AG09319 (cell line): ENCODE measurements at regions not wholly inside any gene's neighbourhood (a gene's known extent, or its start where the extent isn't known, plus 50 kb on each side); places are given as distances from the start of the nearest gene placed in this dataset.

Experiments
- DNase-seq: peaks from one replicate; pipeline ENCODE4 v3.0.0-alpha.2; 2010; ENCODE audit warnings: low read depth; ENCODE audit errors: extremely low read depth
- TF ChIP-seq, protein P1 (sequence below): IDR thresholded peaks from 2 replicates; pipeline ENCODE4 v1.5.1; 2011; ENCODE audit warnings: low read depth, mild to moderate bottlenecking, inconsistent platforms, low read length, moderate library complexity

DNA sequence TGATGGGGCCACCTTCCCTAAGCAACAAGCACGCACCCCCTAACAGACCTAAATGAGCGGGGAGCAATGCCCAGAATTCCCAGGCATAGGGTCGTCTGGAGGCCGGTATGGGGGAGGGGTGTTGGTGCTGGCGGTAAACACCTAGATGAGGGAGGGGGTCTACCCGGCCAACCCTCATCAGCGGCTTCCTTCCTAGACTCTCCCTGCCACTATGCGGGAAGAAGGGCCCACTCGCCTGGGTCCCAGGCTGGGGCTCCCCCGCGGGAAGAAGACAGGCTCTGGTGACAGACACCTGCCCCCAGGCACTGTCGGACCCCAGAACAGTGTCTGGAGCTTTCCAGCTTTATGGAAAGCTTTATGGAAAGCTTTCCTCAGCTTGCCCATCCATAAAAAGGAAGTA, 519.0 kb upstream of the SEMA6A start:
- TF ChIP-seq, protein P1, sequence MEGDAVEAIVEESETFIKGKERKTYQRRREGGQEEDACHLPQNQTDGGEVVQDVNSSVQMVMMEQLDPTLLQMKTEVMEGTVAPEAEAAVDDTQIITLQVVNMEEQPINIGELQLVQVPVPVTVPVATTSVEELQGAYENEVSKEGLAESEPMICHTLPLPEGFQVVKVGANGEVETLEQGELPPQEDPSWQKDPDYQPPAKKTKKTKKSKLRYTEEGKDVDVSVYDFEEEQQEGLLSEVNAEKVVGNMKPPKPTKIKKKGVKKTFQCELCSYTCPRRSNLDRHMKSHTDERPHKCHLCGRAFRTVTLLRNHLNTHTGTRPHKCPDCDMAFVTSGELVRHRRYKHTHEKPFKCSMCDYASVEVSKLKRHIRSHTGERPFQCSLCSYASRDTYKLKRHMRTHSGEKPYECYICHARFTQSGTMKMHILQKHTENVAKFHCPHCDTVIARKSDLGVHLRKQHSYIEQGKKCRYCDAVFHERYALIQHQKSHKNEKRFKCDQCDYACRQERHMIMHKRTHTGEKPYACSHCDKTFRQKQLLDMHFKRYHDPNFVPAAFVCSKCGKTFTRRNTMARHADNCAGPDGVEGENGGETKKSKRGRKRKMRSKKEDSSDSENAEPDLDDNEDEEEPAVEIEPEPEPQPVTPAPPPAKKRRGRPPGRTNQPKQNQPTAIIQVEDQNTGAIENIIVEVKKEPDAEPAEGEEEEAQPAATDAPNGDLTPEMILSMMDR = no peak
- DNase-seq = no peak

DNA sequence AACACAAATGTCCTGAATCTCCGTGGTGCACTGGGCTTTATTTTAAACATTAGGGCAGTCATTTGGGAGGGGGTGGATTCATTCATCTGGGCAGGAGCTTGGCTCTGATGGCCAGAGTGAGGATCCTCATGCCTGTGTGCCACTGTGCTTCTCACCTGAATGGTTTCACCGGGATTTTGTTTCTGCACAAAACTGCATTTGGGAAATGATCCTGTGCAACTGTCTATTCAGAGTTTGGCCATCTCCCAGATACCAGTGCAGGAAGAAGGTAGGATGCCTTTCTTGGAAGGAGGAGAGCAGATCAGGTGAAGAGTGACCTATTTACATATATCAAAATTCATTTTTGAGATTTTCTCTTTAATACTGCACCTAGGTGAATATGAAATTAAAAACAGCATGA, 514.4 kb upstream of the SEMA6A start:
- TF ChIP-seq, protein P1 = no peak
- no peak for DNase-seq

DNA sequence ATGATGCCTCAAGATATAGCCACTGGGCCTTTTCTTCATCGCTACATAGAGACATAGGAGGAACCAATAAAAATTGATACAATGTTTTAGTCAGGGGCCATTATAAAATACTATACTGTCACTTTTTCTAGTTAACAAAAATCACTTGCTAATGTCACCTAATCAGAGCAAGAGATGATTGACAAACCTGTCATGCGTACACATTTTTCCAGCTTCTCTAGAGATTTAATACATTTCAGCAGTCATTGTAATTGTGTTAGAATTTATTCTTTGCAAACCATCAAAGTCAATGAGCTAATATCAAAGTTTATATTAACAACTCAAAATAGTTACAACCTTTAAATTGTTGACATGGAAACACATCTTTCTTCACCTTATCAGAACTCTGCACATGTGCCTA, 513.6 kb upstream of the SEMA6A start:
- DNase-seq = no peak
- TF ChIP-seq, protein P1 = no peak

DNA sequence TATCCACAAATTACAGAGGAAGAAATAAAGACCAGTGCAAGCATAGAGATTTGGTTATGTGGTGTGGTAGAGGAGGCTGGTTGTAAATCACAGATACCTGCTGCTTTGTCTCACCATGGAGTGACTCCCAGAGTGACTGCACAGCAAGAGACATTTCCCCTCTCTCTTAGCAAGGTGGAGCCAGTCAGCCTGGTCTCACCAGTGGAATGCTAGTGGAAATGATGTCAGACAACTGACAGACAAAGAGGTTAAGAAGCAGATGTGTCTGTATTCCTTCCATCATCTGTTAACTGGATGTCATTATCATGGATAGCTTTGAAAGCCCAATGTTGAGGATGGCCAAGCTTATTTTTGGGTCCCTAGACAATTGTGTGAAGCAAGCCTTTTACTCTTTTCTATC, 509.4 kb upstream of the SEMA6A start:
- TF ChIP-seq, protein P1 = no peak
- no peak for DNase-seq

DNA sequence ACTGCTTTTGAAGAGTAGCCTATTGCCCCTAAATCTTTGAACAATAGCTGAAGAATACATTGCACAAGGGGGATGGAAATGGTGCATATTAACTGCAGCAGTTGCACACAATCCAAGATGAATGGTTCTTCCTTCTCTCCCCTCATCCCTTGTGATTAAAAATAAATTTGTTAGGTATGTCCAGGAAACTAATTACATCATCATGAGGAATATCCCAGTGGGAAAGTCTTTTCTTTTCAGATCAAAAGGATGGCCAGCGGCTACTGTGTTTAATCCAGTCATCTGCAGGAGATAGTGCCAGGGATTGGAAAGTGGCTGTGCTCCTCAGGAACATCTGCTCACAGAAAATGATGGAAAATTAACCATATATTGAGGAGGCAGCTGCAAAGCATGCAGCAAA, 508.4 kb upstream of the SEMA6A start:
- TF ChIP-seq, protein P1 = no peak
- no peak for DNase-seq

DNA sequence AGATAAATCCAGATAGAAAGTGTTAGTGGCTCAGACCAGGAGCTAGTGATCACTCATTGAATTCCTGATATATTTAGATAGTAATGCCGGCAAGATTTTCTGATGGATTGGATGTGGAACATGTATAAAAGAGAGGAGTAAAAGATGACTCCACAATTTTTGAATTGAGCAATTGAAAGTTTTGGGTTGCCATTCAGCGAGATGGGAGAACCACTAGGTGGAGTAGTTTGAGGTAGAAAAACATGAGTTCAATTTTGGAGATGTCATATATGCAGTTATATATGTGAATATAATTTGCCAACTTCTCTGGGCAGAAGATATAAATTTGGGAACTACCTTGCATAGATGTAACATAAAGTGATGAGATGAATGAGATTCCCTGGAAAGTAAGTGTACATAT, 502.5 kb upstream of the SEMA6A start:
- TF ChIP-seq, protein P1 = peak; percentile 40
- DNase-seq = no peak

DNA sequence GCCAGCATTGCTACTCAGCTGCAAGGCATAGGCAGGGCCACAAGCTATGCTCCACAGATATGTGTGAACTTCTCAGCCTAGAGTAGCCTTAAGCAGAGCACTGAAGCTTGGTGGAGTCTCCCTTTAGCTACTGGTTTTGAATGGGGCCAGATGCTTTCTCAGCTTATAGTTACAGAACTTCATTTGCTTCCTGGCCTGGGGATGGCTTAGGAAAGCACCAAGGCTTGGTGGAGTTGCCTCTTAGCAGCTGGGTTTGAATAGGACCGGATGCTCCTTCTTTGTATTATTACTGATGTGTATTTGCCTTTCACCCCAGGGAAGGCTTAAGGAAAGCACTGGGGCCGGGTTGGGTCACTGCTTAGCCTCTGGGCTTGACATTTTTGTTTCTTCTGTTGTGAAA, 497.8 kb upstream of the SEMA6A start:
- TF ChIP-seq, protein P1 = no peak
- no peak for DNase-seq

DNA sequence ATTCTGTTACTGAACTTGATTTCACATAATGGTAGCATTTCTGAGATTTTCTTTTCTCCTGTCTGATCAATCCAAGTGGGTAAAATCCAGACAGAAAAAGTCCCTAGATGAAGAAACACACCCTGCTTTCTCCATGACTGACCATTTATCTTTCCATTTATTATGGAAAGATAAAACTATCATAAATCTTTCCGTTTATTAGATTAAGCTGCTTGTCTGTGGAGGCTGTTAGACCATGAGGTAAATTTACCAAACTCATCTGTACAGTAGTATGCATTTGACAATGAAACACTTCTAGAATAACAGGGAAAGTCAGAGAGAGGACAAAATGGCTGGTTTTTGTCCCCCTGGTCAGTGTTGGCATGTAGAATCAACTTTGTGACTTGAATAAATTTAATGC, 491.2 kb upstream of the SEMA6A start:
- TF ChIP-seq, protein P1 = no peak
- no peak for DNase-seq
